ENCODE measurements at regions not wholly inside any gene's neighbourhood (a gene's known extent, or its start where the extent isn't known, plus 50 kb on each side); places are given as distances from the start of the nearest gene placed in this dataset.

GRCh38 chr1:4517186-4517954 lies 137.0 kb upstream of the AJAP1 start:
- no peaks in the 10 kb centered on the region for H3K9me3 ChIP-seq (ENCODE audit: control insufficient read depth in 2 of 3, insufficient read depth in 1 of 3, low read length in 3 of 3)
- H3K36me3 ChIP-seq (ENCODE audit: control insufficient read depth in 2 of 3, insufficient read depth in 3 of 3, low read length in 3 of 3), result no peaks in the 10 kb centered on the region
- DNase-seq (peak in 1 of 5 donors; percentile 12), FAIRE-seq (no peak)
- TF ChIP-seq, protein P1, sequence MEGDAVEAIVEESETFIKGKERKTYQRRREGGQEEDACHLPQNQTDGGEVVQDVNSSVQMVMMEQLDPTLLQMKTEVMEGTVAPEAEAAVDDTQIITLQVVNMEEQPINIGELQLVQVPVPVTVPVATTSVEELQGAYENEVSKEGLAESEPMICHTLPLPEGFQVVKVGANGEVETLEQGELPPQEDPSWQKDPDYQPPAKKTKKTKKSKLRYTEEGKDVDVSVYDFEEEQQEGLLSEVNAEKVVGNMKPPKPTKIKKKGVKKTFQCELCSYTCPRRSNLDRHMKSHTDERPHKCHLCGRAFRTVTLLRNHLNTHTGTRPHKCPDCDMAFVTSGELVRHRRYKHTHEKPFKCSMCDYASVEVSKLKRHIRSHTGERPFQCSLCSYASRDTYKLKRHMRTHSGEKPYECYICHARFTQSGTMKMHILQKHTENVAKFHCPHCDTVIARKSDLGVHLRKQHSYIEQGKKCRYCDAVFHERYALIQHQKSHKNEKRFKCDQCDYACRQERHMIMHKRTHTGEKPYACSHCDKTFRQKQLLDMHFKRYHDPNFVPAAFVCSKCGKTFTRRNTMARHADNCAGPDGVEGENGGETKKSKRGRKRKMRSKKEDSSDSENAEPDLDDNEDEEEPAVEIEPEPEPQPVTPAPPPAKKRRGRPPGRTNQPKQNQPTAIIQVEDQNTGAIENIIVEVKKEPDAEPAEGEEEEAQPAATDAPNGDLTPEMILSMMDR (IDR thresholded peaks at IDR 0.05; ENCODE audit: borderline replicate concordance, extremely low read depth, insufficient read depth), result no peak
- intact Hi-C loops (cut with DNase I), result no loop called here
- peaks cover 0 to 10% (median 0%) of the 10 kb centered on the region in 3 donors for H3K4me1 ChIP-seq (ENCODE audit: control insufficient read depth in 2 of 3, insufficient read depth in 2 of 3, low read depth in 1 of 3, low read length in 3 of 3)
- H3K27ac ChIP-seq (ENCODE audit: low read depth in 2 of 2, low read length in 2 of 2), result no peak overlapping the region
- no peak overlapping the region for H3K4me3 ChIP-seq (ENCODE audit: low read length in 3 of 3)
- no peak overlapping the region for H3K9ac ChIP-seq (ENCODE audit: low read length in 3 of 3)
- H3K27me3 ChIP-seq (ENCODE audit: control insufficient read depth, insufficient read depth, low read length), result no peaks in the 10 kb centered on the region

DNA sequence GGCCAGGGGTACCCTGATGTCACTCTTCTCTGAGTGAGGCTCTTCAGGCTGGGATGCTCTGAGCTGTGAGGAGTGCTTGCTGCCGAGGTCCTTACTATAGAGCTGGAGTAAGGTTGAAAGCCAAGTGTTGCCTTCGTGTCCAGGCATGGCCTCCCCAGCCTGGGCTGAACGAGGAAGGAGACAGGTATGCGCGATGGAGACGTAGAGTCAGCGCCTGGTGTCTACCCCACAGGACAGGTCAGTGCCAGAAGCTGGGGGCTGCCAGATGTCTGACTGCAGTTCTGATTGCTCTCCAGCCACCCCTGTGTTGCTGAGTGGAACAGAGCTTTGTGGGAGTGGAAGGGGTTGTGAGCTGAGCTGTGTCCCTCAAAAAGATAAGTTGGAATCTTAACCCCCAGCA lies 135.8 kb upstream of the AJAP1 start:
- FAIRE-seq, result no peak

GRCh38 chr1:4519954-4520353 lies 134.5 kb upstream of the AJAP1 start:
- peaks cover 0 to 3% (median 0%) of the 10 kb centered on the region in 3 donors for H3K4me1 ChIP-seq (ENCODE audit: control insufficient read depth in 2 of 3, insufficient read depth in 2 of 3, low read depth in 1 of 3, low read length in 3 of 3)

More for the DNA sequence above, 135.8 kb upstream of the AJAP1 start:
- Histone ChIP-seq H3K36me3 (ENCODE audit: control insufficient read depth in 2 of 3, insufficient read depth in 3 of 3, low read length in 3 of 3) (no peaks in the 10 kb centered on the region), H3K4me1 (ENCODE audit: control insufficient read depth in 2 of 3, insufficient read depth in 2 of 3, low read depth in 1 of 3, low read length in 3 of 3) (peaks cover 0 to 7% (median 0%) of the 10 kb centered on the region in 3 donors), H3K9ac (ENCODE audit: low read length in 3 of 3) (no peak overlapping the region), H3K27ac (ENCODE audit: low read depth in 2 of 2, low read length in 2 of 2) (no peak overlapping the region), H3K9me3 (ENCODE audit: control insufficient read depth in 2 of 3, insufficient read depth in 1 of 3, low read length in 3 of 3) (no peaks in the 10 kb centered on the region), H3K27me3 (ENCODE audit: control insufficient read depth, insufficient read depth, low read length) (no peaks in the 10 kb centered on the region), H3K4me3 (ENCODE audit: low read length in 3 of 3) (no peak overlapping the region)
- TF ChIP-seq, protein P1 (IDR thresholded peaks at IDR 0.05; ENCODE audit: borderline replicate concordance, extremely low read depth, insufficient read depth), result no peak
- intact Hi-C loops (cut with DNase I), result no loop called here
- DNase-seq, result no peak

More at GRCh38 chr1:4519954-4520353, 134.5 kb upstream of the AJAP1 start:
- FAIRE-seq (no peak), DNase-seq (no peak)
- intact Hi-C loops (cut with DNase I), result no loop called here
- no peaks in the 10 kb centered on the region for H3K27me3 ChIP-seq (ENCODE audit: control insufficient read depth, insufficient read depth, low read length)
- no peak overlapping the region for H3K4me3 ChIP-seq (ENCODE audit: low read length in 3 of 3)
- no peaks in the 10 kb centered on the region for H3K9me3 ChIP-seq (ENCODE audit: control insufficient read depth in 2 of 3, insufficient read depth in 1 of 3, low read length in 3 of 3)
- no peak overlapping the region for H3K27ac ChIP-seq (ENCODE audit: low read depth in 2 of 2, low read length in 2 of 2)
- no peak overlapping the region for H3K9ac ChIP-seq (ENCODE audit: low read length in 3 of 3)
- TF ChIP-seq, protein P1 (IDR thresholded peaks at IDR 0.05; ENCODE audit: borderline replicate concordance, extremely low read depth, insufficient read depth), result no peak
- H3K36me3 ChIP-seq (ENCODE audit: control insufficient read depth in 2 of 3, insufficient read depth in 3 of 3, low read length in 3 of 3), result no peaks in the 10 kb centered on the region

Measured in kidney (tissue), 13 donors.